Osteoblast (primary cell): ENCODE measurements at regions not wholly inside any gene's neighbourhood (a gene's known extent, or its start where the extent isn't known, plus 50 kb on each side); places are given as distances from the start of the nearest gene placed in this dataset.

Source experiments
- DNase-seq: peaks from one replicate; pipeline ENCODE4 v3.0.0; 2011; ENCODE audit warnings: low spot score, mixed read lengths; ENCODE audit not compliant: insufficient read length; ENCODE audit errors: missing footprints
- H2AFZ ChIP-seq: 2 replicates; pipeline ENCODE4 v1.6.0; 2011; ENCODE audit warnings: mild to moderate bottlenecking, low read length
- H3K27ac ChIP-seq: 2 replicates; pipeline ENCODE4 v1.5.1; 2011; ENCODE audit warnings: mild to moderate bottlenecking, low read depth, low read length, moderate library complexity
- H3K27me3 ChIP-seq: 2 replicates; pipeline ENCODE4 v1.6.0; 2012; ENCODE audit warnings: mild to moderate bottlenecking, control low read depth, inconsistent platforms, low read length, moderate library complexity; ENCODE audit not compliant: insufficient read depth
- H3K36me3 ChIP-seq: 2 replicates; pipeline ENCODE4 v1.5.1; 2011; ENCODE audit warnings: mild to moderate bottlenecking, low read length, control low read depth, moderate library complexity; ENCODE audit not compliant: insufficient read depth
- H3K4me1 ChIP-seq: 2 replicates; pipeline ENCODE4 v1.5.1; 2011; ENCODE audit warnings: mild to moderate bottlenecking, low read length, control low read depth, moderate library complexity; ENCODE audit not compliant: insufficient read depth
- H3K4me2 ChIP-seq: 2 replicates; pipeline ENCODE4 v1.6.0; 2011; ENCODE audit warnings: mild to moderate bottlenecking, low read length; ENCODE audit not compliant: insufficient read depth
- H3K4me3 ChIP-seq: fragments of 200-600 bp; sonication (generic); 3 replicates; pipeline ENCODE4 v1.5.1; 2012; ENCODE audit warnings: mild to moderate bottlenecking, low read length, inconsistent platforms; ENCODE audit not compliant: insufficient read depth
- H3K79me2 ChIP-seq: 2 replicates; pipeline ENCODE4 v1.6.0; 2012; ENCODE audit warnings: mild to moderate bottlenecking, low read length, control low read depth, inconsistent platforms; ENCODE audit not compliant: insufficient read depth
- H3K9me3 ChIP-seq: 2 replicates; pipeline ENCODE4 v1.5.1; 2011; ENCODE audit warnings: low read depth, low read length, control low read depth
- H4K20me1 ChIP-seq: 2 replicates; pipeline ENCODE4 v1.6.0; 2012; ENCODE audit warnings: mild to moderate bottlenecking, low read length, control low read depth; ENCODE audit not compliant: insufficient read depth
- TF ChIP-seq, protein P1 (sequence below): IDR thresholded peaks from 2 replicates; pipeline ENCODE4 v1.5.1; 2011; ENCODE audit warnings: mild to moderate bottlenecking, low read depth, low read length, moderate library complexity; ENCODE audit errors: extremely low read depth

DNA sequence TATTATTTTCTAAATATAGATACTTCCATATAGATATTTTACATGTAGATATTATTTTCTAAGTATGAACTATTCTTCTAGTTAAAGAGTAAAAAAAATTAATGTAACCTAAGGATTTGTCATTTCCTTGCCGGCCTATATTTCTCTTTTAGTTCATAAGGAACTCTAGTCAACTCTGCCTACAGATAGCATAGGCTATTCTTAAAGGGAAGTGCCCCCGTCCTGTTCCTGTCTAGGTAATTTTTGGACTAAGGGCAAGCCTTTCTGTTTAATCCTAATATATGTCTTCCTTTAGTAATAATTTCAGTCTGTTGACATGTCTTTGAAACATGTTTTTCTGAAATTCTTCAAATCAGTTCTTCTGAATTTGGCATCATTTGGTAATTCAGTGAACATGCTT is 161.9 kb downstream of the C11orf91 start:
- Histone ChIP-seq H3K36me3 (no peaks in the 10 kb centered on the region), H3K4me3 (no peak overlapping the region), H3K27me3 (no peaks in the 10 kb centered on the region), H3K4me1 (peaks cover 12% of the 10 kb centered on the region), H3K79me2 (peaks cover 3% of the 10 kb centered on the region), H3K9me3 (no peaks in the 10 kb centered on the region), H2AFZ (no peak overlapping the region), H4K20me1 (no peaks in the 10 kb centered on the region), H3K27ac (no peak overlapping the region), H3K4me2 (no peak overlapping the region)
- TF ChIP-seq, protein P1, sequence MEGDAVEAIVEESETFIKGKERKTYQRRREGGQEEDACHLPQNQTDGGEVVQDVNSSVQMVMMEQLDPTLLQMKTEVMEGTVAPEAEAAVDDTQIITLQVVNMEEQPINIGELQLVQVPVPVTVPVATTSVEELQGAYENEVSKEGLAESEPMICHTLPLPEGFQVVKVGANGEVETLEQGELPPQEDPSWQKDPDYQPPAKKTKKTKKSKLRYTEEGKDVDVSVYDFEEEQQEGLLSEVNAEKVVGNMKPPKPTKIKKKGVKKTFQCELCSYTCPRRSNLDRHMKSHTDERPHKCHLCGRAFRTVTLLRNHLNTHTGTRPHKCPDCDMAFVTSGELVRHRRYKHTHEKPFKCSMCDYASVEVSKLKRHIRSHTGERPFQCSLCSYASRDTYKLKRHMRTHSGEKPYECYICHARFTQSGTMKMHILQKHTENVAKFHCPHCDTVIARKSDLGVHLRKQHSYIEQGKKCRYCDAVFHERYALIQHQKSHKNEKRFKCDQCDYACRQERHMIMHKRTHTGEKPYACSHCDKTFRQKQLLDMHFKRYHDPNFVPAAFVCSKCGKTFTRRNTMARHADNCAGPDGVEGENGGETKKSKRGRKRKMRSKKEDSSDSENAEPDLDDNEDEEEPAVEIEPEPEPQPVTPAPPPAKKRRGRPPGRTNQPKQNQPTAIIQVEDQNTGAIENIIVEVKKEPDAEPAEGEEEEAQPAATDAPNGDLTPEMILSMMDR: no peak
- no peak for DNase-seq

DNA sequence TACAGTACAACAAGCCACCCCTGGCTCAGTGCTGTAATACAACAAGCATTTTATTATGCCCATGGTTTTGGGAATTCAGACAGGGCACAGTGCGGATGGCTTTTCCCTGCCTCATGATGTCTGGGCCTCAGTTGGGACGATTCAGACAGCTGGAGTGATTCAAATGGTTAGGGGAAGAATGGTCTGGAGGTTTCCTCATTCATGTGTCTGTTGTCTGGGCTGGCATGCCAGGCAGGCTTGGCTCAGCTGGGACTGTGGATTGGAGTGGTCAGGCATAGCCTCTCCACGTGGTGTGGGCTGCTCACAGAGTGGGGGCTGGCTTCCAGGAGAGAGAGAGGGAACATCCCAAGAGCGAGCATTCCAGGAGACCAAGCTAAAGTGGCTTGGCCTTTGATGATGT is 164.4 kb downstream of the C11orf91 start:
- no peak overlapping the region for H3K27ac ChIP-seq
- no peaks in the 10 kb centered on the region for H3K36me3 ChIP-seq
- peaks cover 3% of the 10 kb centered on the region for H3K79me2 ChIP-seq
- no peak overlapping the region for H3K4me2 ChIP-seq
- no peaks in the 10 kb centered on the region for H3K27me3 ChIP-seq
- H2AFZ ChIP-seq: no peak overlapping the region
- no peaks in the 10 kb centered on the region for H4K20me1 ChIP-seq
- H3K9me3 ChIP-seq: no peaks in the 10 kb centered on the region
- peaks cover 33% of the 10 kb centered on the region for H3K4me1 ChIP-seq
- DNase-seq: no peak
- TF ChIP-seq, protein P1: no peak
- H3K4me3 ChIP-seq: no peak overlapping the region

DNA sequence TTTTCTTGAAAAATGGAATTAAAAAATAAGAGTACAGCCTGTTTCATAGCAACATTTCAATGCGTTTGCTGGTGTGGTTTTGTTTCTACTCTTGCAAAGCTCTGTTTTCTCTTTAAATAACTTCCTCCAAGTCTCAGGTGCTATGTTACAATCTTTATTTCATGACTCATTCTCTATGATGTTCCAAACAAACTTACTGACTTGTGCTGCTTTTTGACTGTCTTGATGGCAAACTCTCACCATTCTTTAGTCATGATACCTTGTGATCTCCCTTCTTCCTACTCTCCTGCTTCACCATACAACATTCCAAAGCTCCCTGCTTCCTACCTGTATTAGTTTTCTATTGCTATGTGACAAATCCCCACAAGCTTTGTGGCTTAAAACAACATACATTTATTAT is 166.1 kb downstream of the C11orf91 start:
- DNase-seq: no peak
- H3K4me2 ChIP-seq: no peak overlapping the region
- peaks cover 3% of the 10 kb centered on the region for H3K79me2 ChIP-seq
- H3K4me3 ChIP-seq: no peak overlapping the region
- H3K36me3 ChIP-seq: no peaks in the 10 kb centered on the region
- H3K27ac ChIP-seq: no peak overlapping the region
- no peak overlapping the region for H2AFZ ChIP-seq
- H3K9me3 ChIP-seq: no peaks in the 10 kb centered on the region
- TF ChIP-seq, protein P1: no peak
- peaks cover 37% of the 10 kb centered on the region for H3K4me1 ChIP-seq
- no peaks in the 10 kb centered on the region for H4K20me1 ChIP-seq
- H3K27me3 ChIP-seq: no peaks in the 10 kb centered on the region

DNA sequence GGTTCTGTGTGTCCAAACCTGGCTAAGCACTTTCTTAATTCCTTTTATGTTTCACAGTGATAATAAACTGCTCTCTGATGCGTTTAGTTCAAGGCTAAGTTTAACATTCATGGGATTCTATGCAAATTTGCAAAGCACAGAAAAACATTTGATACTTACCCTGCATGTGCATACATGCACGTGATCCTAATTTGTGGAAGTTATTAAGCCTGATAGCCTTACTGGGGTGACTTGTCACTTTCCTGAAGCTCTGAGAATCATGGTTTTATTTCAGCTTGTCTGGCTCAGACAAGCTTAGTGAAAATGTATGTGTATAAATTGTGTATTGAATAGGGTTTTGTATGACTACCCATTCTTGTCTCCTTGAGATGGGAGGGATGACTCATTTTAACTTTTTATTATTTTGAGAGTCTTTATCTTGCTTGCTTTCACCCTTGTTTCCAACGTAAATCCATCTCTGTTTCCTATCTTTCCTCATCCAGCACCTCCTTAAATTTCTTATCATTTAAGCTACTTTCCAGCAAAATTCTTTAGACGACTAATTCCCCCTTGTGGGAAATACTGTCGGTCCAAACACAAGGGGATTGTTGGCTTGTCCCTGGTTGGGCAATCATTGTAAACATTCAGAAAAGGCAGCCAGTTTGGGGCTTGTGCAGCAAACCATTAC is 167.1 kb downstream of the C11orf91 start:
- H3K9me3 ChIP-seq: no peaks in the 10 kb centered on the region
- no peaks in the 10 kb centered on the region for H4K20me1 ChIP-seq
- peaks cover 3% of the 10 kb centered on the region for H3K79me2 ChIP-seq
- H3K36me3 ChIP-seq: no peaks in the 10 kb centered on the region
- TF ChIP-seq, protein P1: no peak
- peak overlapping the region; percentile 40 for H2AFZ ChIP-seq
- H3K4me1 ChIP-seq: peaks cover 37% of the 10 kb centered on the region
- H3K27ac ChIP-seq: peak overlapping the region; percentile 60
- H3K4me2 ChIP-seq: peak overlapping the region; percentile 23
- no peaks in the 10 kb centered on the region for H3K27me3 ChIP-seq
- H3K4me3 ChIP-seq: no peak overlapping the region
- DNase-seq: peak; percentile 81
